PC-9 (cell line): ENCODE measurements at regions not wholly inside any gene's neighbourhood (a gene's known extent, or its start where the extent isn't known, plus 50 kb on each side); places are given as distances from the start of the nearest gene placed in this dataset.

Experiments
- CTCF ChIP-seq: fragments of 200-600 bp; sonication (generic); conservative IDR thresholded peaks from 2 replicates; pipeline ENCODE4 v1.6.1; 2017; ENCODE audit warnings: mixed run types, antibody characterized with exemption, mild to moderate bottlenecking, moderate library complexity
- EZH2 ChIP-seq: fragments of 200-600 bp; sonication (generic); IDR thresholded peaks from 2 replicates; pipeline ENCODE4 v1.8.0; 2017; ENCODE audit warnings: antibody characterized with exemption, low read depth

GRCh38 chr18:78805840-78806239 is 173.8 kb upstream of the SALL3 start:
- TF ChIP-seq CTCF (no peak), EZH2 (no peak)
